NCI-H1694 treated with DMSO at 0.1 percent for 48 hours (cell line): ENCODE measurements at regions not wholly inside any gene's neighbourhood (a gene's known extent, or its start where the extent isn't known, plus 50 kb on each side); places are given as distances from the start of the nearest gene placed in this dataset.

Source experiments
- DNase-seq: peaks from one replicate; lab custom pipeline; 2025; lab: John Stamatoyannopoulos, UW

DNA sequence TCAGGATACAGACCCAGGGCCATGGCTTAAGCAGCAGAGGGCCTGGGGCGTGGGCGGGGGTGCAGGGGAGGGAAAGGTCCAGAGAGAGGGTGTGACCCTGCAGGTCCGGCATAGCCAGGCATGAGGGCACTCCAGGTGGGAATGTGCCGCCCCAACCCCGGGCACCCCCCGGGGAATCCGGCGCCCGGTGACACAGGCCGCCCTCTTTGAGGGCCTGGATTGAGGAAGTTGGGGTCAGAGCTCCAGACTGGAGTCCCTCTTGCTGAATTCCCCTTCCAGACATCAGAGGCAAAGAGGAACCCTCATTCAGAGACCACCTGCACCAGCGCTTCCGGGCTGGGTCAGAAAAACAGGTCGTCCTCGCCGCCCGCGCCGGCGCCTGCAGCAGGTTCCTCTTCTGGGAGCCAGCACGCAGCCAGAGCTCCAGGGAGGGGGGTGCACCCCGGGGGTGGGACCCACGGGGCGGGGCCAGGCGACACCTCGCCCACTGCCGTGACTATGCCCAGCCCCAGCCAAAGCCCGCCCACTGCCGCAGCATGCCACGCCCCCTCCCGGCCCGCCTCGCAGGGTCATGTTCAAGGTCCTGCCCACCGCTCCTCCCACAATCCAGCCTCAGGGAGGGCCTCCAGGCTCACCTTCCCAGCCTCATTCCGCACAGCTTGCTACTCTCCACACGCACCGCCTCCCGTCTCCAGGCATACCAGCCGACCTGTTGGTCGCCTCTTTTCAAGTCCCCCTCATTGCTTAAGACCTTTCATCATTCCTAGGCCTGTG, 98.3 kb upstream of the ID2 start:
- no peak for DNase-seq

DNA sequence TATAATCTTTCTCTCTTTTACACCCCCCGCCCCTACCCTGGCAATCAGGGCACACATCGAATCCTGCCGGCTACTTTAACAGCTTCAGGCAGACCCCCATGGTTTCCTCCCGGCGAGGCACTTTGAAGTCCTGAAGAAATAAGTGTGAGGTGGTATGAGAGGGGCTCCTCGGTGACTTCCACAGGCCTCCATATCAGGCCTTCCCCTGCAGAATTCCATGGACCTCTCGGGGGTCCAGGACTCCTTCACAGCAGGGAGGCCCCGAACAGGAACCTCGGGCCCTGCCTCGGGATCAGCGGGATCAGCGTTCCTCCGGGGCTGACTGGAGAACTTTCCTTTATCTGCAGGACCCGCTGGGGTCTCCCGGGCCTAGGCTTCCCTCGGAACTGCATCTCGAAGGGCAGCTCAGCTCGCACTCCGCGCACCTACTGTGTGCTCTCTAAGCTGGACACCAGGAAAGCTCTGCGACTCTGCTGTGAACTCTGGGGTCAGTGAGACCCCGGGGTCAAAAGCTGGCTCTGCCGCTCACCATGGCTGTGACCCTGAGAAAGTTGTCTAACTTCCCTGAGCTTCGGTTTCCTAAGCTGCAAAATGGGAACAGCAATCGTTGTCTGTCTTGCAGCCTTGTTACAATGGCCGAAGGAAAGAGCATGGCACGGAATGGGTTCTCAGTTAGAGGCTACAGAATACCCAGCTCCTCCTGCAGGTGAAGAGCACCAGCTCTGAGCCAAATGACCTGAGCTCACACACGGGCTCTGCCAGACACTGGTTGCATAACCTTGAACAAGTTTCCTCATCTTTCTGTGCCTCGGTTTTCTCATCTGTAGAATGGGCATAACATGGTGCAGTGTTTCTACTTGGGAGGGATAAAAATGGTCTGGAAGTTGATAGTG, 97.4 kb upstream of the ID2 start:
- no peak for DNase-seq

DNA sequence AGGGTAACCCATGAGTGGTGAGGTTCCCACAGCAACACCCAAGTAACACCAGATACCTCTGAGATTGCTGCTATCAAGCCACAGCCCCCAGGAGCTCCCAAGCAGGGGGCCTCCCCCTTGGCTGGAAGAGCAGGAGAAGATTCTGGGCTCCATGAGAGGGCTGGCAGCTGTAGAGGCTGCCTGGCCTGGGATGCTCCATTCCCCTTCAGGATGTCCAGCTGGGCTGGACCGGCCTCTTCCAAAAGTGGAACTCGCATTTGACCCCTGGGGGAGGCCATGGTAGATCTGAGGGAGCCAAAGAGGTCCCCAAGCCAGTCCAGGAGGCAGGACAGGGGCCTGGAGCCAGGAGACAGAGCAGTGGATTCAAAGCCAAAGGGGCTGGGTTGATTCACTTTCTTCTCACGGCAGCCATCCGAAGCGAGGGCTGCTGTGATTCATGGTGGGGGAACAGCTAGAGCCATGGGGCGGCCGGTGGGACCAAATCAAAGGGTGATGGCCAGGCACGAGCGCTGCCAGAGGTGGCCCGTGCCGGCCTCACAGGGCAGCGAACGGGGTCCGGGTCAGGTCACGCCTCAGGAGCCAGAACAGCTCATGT, 95.3 kb upstream of the ID2 start:
- DNase-seq = no peak

DNA sequence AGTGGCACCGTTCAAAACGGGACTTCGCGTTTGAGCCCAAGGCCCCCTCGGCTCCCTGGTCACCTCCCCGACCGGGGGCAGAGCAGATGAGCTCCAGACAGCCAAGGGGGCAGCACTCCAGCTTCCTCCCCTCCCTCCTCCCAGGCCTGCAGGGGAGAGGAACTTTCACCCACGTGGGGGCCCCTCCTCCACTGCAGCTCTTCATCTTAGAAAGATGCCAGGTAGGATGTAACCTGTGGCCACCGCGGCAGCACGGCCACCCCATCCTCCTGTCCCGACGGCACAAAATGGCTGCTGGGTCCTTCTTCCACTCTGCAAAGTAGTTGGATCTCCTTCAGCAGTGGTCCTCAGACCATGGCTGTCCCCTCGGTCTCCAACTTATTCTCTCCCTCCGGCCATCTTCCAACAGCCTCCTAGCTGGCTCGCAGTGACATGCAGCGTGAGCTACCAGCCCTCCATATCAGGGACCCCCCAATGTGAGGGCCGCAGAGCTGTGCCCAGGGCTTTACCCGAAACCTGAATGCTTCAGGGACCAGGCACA, 94.5 kb upstream of the ID2 start:
- DNase-seq = no peak

DNA sequence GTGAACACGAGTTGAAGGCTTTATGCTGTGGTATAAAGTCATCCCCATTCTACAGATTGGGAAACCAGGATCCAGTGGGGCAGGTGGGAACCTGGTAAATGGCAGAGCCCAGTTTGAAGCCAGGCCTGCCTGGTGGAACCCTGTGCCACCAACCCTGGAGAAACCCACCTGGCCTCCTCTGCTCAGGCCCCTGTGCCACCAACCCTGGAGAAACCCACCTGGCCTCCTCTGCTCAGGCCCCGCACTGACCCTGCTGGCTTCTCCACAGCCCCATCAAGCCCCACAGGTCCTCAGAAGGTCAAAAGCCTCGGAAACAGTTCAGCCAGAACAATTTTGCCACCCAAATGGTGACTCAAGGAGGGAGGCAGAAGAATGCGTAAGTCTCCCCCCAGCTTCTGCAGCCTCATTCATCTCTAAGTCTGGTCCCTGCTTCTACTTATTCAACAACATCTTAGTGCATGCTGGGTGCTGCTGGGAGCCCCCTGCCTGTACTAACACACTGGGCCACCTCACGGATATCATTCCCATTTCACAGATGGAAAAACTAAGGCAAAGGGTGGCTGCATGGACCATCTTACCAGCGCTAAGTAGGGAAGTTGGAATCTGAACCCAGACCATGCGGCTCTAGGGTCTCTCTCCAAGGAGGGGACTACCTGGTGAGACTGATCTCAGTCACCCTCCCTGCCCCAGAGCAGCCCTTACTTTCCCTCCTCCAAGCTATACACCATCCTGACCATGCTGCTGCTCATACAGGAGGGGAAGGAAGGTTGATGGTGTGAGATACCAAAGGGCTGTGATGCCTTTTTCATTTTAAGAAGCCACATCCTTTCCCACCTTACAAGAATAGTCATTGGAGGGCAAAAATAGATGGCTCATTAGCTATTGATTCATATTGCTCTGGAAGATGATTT, 93.7 kb upstream of the ID2 start:
- DNase-seq = no peak

DNA sequence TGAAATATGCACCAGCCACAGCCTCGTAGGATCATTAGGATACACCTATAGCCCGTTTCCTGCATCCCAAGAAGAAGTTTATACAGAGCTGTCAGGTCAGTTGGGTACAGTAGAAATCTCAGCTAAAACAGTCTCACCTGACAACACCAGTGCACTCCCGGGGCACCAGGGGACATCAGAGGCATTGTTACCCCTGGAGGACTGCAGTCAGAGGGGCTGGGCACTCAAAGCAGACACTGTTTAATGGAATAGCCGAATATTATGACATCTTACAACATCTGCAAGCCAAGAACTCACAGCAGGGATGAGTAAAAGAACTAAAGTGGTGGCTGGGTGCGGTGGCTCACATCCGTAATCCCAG, 93.0 kb upstream of the ID2 start:
- no peak for DNase-seq

DNA sequence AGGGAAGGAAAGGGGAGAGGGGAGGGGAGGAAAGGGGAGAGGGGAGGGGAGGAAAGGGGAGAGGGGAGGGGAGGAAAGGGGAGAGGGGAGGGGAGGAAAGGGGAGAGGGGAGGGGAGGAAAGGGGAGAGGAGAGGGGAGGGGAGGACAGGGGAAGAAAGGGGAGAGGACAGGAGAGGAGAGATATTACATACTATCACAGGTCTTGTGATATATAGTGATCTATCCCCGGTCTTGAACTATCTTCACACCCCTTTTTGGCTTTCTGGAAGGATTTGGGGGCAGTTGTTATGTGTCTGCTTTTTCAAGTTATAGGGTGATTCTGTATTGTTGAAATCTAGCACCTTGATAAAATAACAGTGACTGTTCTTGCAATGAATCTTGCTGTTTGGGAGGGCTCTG, 92.1 kb upstream of the ID2 start:
- DNase-seq = no peak

DNA sequence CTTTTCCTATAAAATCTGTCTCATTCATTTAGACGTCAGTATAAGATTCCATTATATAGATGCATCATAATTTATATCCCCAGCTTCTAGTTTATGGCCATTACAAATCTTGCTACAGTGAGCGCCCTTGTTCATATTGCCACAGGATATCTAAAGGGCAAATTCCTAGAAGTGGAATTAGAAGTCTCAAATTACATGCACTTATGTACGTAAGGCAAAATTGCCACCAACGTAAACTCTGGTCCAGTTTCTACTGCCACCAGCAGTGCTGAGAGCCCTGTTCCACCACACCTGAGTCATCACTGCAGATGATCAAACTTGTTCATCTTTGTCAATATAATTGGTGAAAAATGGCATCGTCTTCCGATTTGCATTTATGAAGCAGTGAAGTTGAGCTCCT, 90.9 kb upstream of the ID2 start:
- DNase-seq = no peak

DNA sequence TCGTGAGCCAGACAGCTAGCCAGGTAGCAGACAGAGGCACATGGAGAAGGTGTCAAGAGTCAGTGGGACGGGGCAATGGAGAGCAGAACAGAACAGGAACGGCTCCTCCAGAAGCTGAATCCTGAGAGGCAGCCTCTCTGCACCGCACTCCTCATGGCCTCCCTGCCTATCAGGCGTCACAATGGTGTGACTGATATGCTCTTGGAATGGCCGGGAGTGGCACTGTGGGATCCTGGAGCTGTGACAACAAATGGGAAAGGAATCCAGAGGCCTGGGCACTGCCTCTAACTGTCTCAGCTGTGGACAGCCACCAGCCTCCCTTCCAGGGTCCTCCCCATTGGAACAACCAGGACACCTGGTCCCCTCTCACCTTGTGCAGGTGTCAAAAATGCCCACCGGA, 89.1 kb upstream of the ID2 start:
- no peak for DNase-seq

DNA sequence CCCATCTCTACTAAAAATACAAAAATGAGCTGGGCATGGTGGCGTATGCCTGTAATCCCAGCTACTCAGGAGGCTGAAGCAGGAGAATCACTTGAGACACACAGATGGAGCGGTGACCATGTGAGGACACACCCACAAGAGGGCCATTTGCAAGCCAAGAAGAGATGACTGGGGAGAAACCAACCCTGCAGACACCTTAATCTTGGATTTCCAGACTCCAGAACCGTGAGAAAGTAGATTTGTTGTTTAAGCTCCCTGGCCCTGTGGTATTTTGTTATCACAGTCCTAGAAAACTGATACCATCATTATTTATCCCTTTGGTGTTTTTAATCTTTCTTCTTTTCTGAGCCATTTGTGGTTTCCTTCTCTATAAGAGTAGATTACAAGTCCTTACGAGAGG, 88.6 kb upstream of the ID2 start:
- DNase-seq = no peak

DNA sequence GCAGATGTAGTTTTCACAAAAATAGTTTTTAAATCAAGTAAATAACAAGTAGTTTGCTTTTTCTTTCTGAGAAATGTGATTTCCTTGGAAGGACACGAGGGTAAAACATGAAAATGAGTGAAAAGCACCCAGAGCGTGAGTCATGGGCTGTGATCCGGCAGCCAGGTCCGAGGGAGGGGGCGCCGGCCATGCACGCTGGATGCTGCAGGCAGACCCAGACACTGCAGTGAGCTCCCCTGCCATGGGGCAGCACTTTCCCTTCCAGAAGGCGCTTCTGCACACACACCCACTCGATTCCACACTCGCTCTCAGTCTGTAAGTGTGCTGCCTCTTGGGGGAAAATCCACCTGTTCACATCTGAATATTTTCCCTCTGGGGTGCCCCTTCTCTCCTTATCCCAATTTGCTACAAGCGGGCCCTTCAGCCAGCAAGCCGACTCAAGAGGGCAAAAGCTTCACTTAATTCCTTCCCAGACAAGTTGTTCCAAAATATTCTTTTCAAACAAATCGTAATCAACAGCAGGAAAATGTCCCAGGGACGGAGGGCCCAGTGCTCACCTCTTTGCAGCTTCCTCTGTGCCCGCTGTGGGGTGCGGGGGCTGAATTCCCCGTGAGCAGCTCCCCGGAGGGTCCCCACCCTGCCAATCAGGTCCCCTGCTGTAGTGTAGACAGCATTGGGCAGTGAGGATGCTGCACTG, 87.0 kb upstream of the ID2 start:
- DNase-seq = no peak

DNA sequence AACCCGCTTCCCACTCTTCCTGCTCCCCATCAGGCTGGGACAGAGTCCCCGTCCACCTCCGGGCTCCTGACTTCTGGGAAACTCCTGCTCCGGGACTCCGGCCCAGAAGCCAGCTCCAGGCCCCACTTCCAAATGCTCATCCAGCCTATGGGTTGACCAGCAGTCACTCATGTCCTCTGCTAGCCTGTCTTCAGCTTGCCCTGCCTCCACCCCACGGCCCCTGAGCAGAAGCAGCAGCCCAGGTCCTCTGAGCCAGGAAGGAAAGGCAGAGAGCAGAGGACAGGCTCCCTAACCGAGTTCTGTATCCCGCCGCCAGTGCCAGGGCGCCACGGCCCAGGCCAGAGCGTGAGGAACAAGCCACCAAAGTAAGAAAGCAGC, 86.4 kb upstream of the ID2 start:
- no peak for DNase-seq

DNA sequence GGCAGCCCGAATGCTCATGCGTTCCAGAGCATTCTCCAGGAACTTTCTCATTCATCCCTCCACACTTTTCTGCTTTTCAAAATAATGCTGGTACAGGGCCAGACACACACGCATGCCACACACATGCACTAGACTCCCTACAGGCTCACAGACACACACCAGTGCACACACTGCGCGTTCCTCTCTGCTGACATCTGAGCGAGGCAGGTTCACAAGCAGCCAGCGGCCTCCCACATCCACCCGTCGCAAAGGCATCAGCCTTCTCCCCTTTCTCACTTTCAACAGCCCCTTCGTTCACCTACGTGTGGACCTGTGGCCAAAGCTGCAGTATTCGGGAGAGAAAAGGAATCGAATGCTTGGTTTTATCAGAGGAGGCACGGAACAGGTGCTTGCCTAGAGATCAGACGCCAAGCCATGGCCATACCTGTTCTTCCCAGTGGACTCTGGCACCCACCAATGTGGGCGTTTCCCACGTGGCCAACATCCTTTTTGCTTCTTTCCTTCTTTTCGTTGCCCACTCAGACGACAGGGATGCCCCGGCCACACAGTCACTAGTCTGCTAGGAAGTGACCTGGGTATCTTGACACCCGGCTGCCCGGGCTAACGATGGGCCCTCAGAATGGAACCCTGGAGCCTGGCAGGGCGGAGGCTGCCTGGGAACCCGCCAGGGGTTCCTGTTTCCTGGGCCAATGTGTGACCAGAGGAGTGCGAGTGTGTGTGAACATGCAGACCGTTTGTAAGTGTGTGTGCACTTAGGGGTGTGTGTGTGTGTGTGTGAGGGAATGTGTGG, 85.8 kb upstream of the ID2 start:
- no peak for DNase-seq

DNA sequence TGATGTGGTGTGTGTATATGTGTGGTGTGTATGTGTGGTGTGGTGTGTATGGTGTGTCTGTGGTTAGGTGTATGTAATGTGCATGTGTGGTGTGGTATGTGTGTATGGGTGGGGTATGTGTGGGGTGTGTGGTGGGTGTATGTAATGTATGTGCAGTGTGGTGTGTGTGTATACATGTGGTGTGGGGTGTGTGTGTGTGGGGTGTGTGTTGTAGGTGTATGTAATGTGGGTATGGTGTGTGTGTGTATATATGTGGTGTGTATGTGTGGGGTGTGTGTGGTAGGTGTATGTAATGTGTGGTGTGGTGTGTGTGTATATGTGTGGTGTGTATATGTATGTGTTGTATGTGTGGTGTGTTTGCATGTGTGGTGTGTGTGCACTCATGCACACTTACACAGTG, 84.8 kb upstream of the ID2 start:
- no peak for DNase-seq

DNA sequence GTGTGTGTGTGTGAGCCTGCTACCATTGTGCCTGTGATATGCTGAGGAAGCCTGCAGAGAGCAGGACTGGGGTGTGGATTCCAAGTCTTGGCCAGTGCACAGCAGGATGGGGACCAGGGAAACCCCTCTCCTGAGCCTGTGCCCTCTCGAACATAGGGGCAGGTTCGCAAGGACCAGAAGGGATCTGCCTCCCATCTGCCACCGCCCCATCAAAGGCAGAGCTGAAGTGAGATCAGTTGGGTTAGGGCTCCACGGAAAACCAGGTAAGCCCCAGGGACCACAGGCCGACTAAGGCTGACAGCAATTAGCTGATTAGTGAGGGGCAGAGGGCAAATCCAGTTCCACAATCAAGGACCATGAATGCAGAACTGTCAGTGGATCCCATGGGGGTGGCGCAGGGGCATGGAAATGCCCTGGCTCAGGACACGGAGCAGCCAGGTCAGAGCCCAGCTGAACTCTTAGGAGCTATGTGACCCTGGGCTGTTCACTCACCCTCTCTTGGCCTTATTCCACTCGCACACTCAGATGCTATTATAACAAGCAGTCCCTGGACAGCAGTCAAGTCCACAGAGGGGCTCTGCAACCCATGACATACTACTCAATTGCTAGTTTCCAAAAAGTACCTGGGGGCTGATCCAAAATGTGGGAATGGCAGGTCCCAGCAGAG, 84.2 kb upstream of the ID2 start:
- no peak for DNase-seq

DNA sequence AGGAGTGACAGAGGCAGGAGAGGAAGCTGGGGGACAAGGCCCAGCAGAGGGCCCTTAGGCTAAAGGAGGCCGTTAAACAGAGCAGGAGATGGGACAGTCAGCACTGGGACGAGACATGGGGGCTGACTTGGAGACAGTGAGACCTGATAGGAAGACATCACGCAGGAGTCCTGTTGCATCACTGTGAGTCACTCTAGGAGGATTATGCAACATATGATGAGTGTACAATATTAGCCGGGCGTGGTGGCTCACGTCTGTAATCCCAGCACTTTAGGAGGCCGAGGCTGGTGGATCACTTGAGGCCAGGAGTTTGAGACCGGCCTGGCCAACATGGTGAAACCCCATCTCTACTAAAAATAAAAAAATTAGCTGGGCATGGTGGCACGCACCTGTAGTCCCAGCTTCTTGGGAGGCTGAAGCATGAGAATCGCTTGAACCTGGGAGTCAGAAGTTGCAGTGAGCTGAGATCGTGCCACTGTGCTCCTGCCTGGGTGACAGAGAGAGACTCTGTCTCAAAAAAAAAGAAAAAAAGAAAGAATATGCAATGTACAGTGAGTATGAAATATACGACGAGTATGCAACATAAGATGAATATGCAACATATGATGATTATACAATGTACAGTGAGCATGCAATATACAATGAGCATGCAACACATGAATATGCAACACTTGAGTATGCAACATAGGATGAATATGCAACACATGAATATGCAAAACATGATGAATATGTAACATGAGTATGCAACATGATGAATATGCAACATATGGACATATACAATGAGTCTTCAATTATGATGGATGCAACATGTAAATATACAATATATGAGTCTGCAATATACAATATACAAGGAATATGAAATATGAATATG, 83.3 kb upstream of the ID2 start:
- DNase-seq = no peak

DNA sequence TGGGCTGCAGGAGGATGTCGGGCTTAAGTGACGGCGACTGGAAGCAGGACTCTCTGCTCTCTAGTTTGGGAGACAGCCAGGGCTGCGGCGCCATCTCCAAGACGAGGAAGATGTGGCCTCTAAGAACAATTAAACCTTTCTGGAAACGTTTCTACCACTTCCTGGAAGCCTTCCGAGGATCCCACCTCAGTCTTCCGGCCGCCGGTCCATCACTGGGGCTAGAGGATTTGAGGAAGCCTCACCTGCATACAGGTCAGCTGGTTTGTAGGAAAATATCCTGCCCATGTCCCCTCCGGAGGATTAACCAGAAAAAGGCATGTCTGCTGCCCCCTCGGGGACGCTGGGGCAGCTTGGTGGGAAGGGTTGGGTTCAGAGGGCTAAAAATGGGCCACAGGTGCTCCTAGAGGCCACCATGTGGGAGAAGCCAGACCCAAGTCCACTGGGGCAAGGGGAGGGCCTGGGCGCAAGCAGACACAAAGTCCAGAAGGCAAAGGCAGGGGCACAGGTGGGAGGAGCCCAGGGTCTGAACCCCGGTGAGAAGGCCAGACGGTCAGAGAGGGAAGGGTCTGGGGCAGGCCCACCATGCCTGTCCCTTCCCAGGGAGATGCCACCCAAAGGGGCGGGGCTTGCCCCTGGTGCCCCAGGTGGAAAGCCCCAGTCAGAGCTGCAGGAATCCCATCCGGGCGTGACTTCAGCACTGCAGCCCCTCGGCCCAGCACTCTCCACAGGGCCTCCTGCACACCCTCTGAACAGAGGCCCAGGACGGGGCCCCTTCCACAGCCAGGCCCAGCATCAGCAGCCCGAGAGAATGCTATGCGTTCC, 82.2 kb upstream of the ID2 start:
- no peak for DNase-seq

DNA sequence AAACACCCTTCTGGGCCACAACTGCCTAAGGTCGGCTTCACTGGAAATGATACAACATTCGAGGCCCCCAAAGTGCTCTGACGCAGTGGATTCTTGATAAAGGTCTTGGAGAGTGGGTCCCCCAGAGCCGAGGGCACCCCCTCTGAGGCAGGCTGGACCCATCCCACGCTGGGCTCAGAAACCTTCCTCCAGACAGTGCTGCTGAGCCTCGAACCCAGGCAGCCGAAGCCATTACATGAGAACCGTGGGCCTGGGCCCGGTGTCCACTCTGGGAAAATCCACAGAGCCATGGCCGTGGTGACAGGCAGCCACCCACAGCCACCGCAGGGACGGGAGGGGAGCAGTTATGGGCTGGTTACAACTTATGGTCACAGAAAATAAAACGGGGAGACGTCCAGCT, 81.4 kb upstream of the ID2 start:
- DNase-seq = no peak
